AG04450 (cell line): ENCODE measurements at regions not wholly inside any gene's neighbourhood (a gene's known extent, or its start where the extent isn't known, plus 50 kb on each side); places are given as distances from the start of the nearest gene placed in this dataset.

ENCODE experiments used
- CTCF ChIA-PET: fragments of 300-600, 350-600 bp; formaldehyde crosslinking; extraction: SDS; loops from one replicate; lab custom pipeline; 2022; ENCODE audit warnings: antibody characterized with exemption, inconsistent platforms; lab: Charles Lee
- POLR2A ChIA-PET: fragments of 350-600 bp; formaldehyde crosslinking; extraction: SDS; loops from one replicate; lab custom pipeline; 2021; ENCODE audit warnings: antibody characterized with exemption, inconsistent platforms; lab: Yijun Ruan, JAX
- DNase-seq: peaks from one replicate; pipeline ENCODE4 v3.0.0-alpha.2; 2011; ENCODE audit warnings: low read depth, low spot score
- H3K27ac ChIP-seq: one replicate; pipeline ENCODE4 v1.5.1; 2012; ENCODE audit warnings: low read depth, low read length, control low read depth
- H3K27me3 ChIP-seq: one replicate; pipeline ENCODE4 v1.6.0; 2012; ENCODE audit warnings: low read length; ENCODE audit not compliant: control insufficient read depth, insufficient read depth
- H3K4me3 ChIP-seq: 2 replicates; pipeline ENCODE4 v1.5.1; 2011; ENCODE audit warnings: mild to moderate bottlenecking, low read depth, low read length, control low read depth
- H3K9me3 ChIP-seq: 2 replicates; pipeline ENCODE4 v1.5.1; 2012; ENCODE audit warnings: low read length; ENCODE audit not compliant: control insufficient read depth, insufficient read depth
- CTCF ChIP-seq: IDR thresholded peaks from 2 replicates; pipeline ENCODE4 v1.5.1; 2011; ENCODE audit warnings: low read depth, low read length, control low read depth, inconsistent platforms

- Histone ChIP-seq H3K27ac (peak overlapping the region; percentile 32), H3K4me3 (no peak overlapping the region), H3K27me3 (no peaks in the 10 kb centered on the region), H3K9me3 (no peaks in the 10 kb centered on the region)
- ChIA-PET POLR2A (interaction anchor here (0.6 to 2.7 kb wide), 2 partner anchors 50 to 243 kb away, joined by 3 to 20 read pairs; partner anchors contain the start of gene FUT8), CTCF (interaction anchor here (1.4 to 9.2 kb wide), 5 partner anchors 8 to 791 kb away, joined by 4 to 129 read pairs (median 26); partner anchors contain the start of gene FUT8)
- TF ChIP-seq CTCF = no peak
- DNase-seq = no peak
Observed at GRCh38 chr14:65168840-65169239, 66.5 kb upstream of the MAX start.

DNA sequence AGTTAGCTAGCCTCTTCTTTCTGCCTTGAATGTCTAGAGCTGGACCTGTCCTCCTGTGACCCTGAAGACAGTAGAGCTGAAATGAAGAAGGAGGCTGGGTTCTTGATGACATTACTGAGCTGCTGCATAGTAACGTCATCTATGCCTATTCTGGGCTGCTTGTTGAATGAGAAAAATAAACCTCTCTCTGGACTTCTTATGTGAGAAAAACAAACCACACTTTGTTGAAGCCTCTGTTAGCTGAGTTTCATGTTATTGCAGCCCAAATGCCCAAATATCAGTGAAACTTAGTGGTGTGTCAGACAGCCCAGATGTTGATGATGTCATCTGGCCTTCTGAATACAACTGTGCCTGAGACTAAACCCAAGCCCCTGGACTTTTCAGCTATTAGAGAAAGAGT lies 67.0 kb upstream of the MAX start:
- Histone ChIP-seq H3K4me3 (no peak overlapping the region), H3K9me3 (no peaks in the 10 kb centered on the region), H3K27me3 (no peaks in the 10 kb centered on the region), H3K27ac (peak overlapping the region; percentile 32)
- peak; percentile 78 for DNase-seq
- TF ChIP-seq CTCF = no peak
- ChIA-PET CTCF (interaction anchor here (1.4 to 9.2 kb wide), 5 partner anchors 8 to 791 kb away, joined by 4 to 129 read pairs (median 26); partner anchors contain the start of gene FUT8), POLR2A (interaction anchor here (0.6 to 2.7 kb wide), 4 partner anchors 134 to 246 kb away, joined by 5 to 20 read pairs (median 8); partner anchors contain the start of gene FUT8)

GRCh38 chr14:65170318-65170717 lies 68.0 kb upstream of the MAX start:
- H3K27me3 ChIP-seq = no peaks in the 10 kb centered on the region
- TF ChIP-seq CTCF = no peak
- H3K9me3 ChIP-seq = no peaks in the 10 kb centered on the region
- DNase-seq = no peak
- ChIA-PET POLR2A (interaction anchor here (0.6 to 2.7 kb wide), 3 partner anchors 194 to 244 kb away, joined by 4 to 20 read pairs (median 4); partner anchors contain the start of gene FUT8), CTCF (interaction anchor here (0.6 to 9.2 kb wide), 8 partner anchors 51 to 790 kb away, joined by 3 to 129 read pairs (median 12); partner anchors contain the start of gene FUT8)
- H3K27ac ChIP-seq = peak overlapping the region; percentile 3
- peak overlapping the region; percentile 50 for H3K4me3 ChIP-seq

DNA sequence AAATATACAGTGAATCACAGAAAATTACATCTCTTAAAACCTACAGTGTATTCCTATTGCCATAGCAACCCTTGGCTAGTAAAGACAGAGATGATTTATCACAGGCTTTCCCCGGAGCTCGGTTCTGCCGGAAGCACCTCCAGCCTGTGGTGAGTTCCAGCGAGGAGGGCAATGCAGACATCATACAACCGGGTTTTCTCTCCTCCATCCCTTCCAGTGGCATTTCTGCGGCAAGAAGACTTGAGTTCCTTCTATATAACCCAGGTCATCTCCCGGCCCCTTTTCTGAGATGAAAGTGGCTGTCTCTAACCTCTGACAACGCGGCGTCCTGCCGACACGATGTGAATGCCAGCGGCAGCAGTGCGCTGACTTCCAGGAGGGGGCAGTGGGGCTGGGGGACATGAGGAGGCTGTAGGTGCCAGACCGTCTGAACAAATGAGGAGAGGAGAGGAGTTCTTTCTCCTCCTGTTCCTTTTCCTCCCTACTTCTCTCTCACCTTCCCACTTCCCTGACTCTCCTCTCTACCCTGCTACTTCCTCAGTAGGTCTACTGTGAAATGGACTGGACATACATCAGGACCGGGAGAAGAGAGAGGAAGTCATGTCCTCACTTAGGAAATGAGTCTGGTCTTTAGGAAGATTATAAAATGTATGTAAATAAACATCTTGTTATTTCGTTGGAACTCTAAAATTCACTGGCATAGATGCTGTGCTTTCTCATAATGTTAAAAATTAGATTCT lies 68.6 kb upstream of the MAX start:
- TF ChIP-seq CTCF = peak; percentile 58
- no peaks in the 10 kb centered on the region for H3K9me3 ChIP-seq
- no peaks in the 10 kb centered on the region for H3K27me3 ChIP-seq
- DNase-seq = peak; percentile 36
- peak overlapping the region; percentile 23 for H3K27ac ChIP-seq
- H3K4me3 ChIP-seq = peak overlapping the region; percentile 50
- CTCF ChIA-PET = interaction anchor here (0.6 to 9.2 kb wide), 7 partner anchors 51 to 789 kb away, joined by 3 to 129 read pairs (median 21); partner anchors contain the start of gene FUT8
- POLR2A ChIA-PET = interaction anchor here (0.6 to 2.7 kb wide), 3 partner anchors 193 to 244 kb away, joined by 4 to 20 read pairs (median 4); partner anchors contain the start of gene FUT8
